GM19467 (cell line): ENCODE measurements at regions not wholly inside any gene's neighbourhood (a gene's known extent, or its start where the extent isn't known, plus 50 kb on each side); places are given as distances from the start of the nearest gene placed in this dataset.

Experiments
- ATAC-seq: cut with Tn5 transposase; IDR thresholded peaks from one replicate; pipeline ENCODE4 v1.9.1; 2021; ENCODE audit warnings: mild to moderate bottlenecking, moderate library complexity; ENCODE audit not compliant: unreplicated experiment

- no peak for ATAC-seq
Observed at GRCh38 chr4:126779001-126779400, 853.8 kb upstream of the INTU start.

DNA sequence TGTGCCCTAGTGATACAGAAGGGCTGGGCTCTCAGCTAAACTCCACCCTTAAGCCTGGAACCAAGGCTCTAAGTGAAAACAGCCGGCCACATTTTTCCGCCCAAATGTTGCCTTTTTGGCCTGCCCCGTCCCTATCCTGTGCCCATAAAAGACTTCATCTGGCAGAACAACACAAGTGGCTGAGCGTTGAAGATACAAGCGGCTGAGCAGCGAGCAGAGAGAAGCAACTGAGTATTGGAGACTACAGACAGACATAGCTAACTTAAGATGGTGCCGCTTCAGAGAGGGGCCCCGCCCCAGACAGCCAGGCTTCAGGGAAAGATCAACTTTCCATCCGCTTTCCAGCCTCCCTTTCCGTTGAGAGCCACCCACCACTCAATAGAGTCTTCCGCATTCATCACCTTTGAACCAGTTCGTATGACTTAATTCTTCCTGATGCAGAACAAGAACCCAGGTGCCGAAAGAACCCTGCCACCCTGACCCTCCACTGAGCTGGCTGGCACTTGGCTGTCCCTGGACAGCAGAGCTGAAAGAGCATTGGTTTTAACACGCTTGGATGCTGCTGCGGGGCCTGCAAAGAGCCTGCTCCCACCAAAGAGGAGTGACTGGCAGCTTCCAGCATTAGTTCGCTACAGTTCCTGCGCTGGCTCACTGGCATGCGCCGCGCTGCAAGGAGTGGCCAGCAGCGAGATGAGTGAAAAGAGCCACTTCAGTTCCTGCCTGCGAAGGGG is 853.2 kb upstream of the INTU start:
- no peak for ATAC-seq

GRCh38 chr4:126783191-126783590 is 849.6 kb upstream of the INTU start:
- ATAC-seq = no peak

- no peak for ATAC-seq
Observed at GRCh38 chr4:126784966-126785580, 847.7 kb upstream of the INTU start.

- ATAC-seq = no peak
Observed at GRCh38 chr4:126790633-126791032, 842.1 kb upstream of the INTU start.

DNA sequence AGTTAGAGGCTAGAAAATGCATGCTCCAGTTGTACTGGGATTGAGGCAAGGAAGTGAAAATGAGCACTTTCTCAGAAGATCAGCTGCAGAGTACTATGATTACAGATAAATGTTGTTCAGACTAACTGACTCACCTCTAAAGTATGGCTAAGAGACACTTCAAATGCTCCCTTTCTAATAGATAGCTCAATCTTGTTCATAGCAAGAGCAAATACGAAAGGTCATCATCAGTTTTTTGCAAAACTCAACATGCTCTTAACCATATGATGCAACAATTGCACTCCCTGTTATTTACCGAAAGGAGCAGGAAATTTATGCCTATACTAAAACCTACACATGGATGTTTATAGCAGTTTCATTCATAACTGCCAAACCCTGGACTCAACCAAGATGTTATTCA is 838.4 kb upstream of the INTU start:
- no peak for ATAC-seq

GRCh38 chr4:126798214-126798613 is 834.5 kb upstream of the INTU start:
- no peak for ATAC-seq

GRCh38 chr4:126799416-126799815 is 833.3 kb upstream of the INTU start:
- ATAC-seq = no peak

- ATAC-seq = no peak
Observed at GRCh38 chr4:126799971-126800574, 832.7 kb upstream of the INTU start.

- no peak for ATAC-seq
Observed at GRCh38 chr4:126800575-126801141, 832.1 kb upstream of the INTU start.

DNA sequence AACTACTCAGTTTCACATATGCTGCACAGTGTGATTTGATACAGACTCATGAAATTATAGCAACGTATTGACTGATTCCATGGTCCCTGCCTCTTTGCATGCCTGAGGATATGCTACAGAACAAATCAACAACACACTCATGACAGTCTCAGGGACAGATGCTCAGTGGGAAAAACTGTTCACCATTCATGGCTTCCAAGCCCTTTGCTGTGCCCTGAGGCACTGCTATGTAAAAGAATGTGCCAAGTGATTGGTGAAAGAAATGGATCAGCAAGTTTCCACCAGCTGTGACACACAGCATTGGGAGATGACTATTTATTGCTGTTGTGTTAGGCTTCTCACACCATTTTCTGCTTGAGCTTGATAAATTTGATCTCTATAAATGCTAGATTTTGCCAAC is 825.6 kb upstream of the INTU start:
- no peak for ATAC-seq

DNA sequence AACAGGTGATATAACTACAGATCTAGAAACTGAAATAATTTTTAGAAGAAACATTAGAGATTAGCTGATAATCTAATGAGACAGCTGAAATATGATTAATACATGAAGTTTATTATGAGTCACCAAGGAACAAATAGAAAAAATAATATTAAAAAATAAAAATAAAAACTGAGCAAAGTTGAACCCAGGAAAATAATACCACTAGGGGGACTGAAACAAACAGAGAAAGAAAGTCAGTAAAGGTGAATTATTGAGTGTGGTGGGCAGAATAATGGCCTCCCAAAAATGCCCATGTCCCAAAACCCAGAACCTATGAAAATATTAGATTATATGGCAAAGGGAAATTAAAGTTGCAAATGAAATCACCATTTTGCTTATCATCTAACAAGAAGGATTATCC is 820.7 kb upstream of the INTU start:
- no peak for ATAC-seq

DNA sequence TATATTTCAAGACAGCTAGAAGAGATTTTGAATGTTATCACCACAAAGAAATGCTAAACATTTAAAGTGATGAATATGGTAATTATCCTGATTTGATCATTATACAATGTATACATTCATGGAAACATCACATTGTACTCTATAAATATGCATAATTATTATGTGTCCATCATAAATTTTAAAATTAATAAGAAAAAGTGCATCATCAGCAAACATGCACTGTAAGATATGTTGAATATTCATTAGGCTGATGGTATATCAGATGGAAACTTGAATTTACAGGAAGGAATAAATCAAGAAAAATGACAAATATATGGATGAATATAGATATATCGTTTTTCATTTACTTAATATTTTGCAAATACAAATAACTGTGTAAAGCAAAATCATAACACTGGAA is 812.1 kb upstream of the INTU start:
- no peak for ATAC-seq

DNA sequence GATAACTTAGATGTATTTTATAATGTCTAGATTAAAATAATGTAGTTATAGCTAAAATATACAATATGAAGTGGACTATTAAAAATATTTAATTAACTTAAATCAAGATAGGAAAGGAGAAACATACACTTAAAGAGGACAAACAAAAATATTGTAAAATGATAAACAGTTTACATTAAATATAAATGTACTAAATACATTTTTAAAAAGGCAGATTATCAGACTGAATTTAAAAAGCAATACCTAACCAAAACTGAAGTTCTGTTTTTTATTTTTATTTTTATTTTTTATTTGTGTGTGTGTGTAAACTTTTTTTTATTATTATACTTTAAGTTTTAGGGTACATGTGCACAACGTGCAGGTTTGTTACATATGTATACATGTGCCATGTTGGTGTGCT is 811.6 kb upstream of the INTU start:
- no peak for ATAC-seq

- ATAC-seq = no peak
Observed at GRCh38 chr4:126825083-126825482, 807.7 kb upstream of the INTU start.

- no peak for ATAC-seq
Observed at GRCh38 chr4:126827669-126828068, 805.1 kb upstream of the INTU start.

DNA sequence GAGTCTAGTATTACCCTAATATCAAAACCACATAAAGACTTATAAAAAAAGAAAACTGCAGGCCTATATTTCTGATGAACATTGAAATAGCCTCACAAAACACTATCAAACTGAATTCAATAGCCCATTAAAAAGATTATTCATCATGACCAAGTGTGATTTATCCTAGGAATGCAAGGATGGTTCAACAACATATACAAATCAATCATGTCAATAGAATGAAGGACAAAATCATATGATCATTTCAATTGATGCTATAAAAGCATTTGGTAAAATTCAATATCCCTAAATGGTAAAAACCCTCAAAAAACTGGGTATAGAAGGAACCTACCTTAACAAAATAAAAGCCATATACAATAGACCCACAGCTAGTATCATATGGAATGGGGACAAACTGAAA is 797.9 kb upstream of the INTU start:
- ATAC-seq = no peak

GRCh38 chr4:126838941-126839679 is 793.6 kb upstream of the INTU start:
- no peak for ATAC-seq

DNA sequence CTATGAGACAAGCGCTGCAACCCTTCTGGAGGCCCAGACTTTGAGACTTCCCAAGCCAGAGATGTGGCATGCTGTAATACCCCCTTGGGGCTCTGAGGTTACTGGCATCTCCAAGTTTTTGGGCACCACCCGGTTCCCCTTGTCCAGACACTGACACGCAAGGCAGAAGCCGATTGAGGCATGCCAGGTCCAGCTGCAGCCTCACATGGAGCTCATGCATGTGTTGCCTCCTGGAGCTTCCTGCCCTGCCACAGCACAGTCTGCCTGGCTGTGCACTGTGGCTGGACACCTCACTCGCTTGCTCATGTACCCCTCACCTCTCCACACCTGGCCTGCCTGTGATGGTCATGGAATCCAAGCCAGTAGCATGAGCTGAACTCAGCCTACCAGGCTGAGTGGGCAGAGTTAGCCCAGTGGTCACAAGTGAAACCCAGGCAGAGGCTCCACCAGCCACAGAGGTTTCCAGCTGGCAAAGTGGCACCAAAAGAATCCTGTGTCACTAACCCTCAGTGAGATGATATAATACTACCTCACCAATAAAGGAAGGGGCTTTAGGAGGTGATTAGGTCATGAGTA is 789.2 kb upstream of the INTU start:
- no peak for ATAC-seq

DNA sequence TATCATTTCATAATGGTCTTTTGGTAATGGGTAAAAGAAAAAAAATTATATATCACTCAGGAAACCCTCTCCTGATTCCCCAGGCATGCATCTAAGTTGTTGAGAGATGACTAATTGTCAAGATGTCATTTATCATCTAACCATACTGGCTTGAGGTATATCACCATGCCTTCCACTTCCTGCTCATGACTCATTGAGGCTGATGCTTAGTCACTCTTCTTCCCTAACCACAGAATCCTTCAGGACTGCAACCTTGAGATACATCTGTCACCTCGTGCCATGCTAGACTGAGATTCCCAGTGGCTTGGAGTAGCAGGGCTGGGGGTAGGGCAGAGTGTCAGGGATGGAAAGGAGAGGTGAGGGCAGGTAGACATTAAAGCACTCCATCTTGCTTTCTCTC is 782.5 kb upstream of the INTU start:
- peak; percentile 65 for ATAC-seq

DNA sequence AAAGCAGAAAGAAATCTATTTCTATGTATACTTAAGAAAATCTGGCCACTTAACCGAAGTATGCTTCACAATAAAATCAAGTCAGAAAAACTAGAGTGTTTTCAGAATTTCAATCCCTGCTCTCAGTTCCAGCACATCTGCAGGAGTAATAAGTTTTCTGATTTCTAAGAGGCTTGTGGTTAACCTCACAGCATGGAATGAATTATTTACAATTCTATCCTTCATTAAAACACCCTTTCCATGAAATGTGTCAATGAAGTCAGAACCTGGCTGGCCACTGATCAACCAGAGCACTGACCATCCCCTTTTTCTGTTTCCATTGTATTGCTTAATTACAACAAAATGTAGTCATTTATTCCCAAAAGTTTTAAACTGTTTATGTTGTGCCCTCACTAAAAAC is 781.4 kb upstream of the INTU start:
- ATAC-seq = no peak
